Inferior parietal cortex (tissue), 1 donor: ENCODE measurements at regions not wholly inside any gene's neighbourhood (a gene's known extent, or its start where the extent isn't known, plus 50 kb on each side); places are given as distances from the start of the nearest gene placed in this dataset.
"Not testable (repeated sequence)": the region's sequence is repeated elsewhere in the genome, so short reads cannot be mapped to it uniquely, and the experiment has no call there.

Experiments used
- DNase-seq: peaks from one replicate; pipeline ENCODE4 v3.0.0-alpha.2; 2016; ENCODE audit errors: extremely low spot score

- DNase-seq = no peak
These were observed 151.4 kb upstream of the EEA1 start for GRCh38 chr12:93080452-93080851.

DNA sequence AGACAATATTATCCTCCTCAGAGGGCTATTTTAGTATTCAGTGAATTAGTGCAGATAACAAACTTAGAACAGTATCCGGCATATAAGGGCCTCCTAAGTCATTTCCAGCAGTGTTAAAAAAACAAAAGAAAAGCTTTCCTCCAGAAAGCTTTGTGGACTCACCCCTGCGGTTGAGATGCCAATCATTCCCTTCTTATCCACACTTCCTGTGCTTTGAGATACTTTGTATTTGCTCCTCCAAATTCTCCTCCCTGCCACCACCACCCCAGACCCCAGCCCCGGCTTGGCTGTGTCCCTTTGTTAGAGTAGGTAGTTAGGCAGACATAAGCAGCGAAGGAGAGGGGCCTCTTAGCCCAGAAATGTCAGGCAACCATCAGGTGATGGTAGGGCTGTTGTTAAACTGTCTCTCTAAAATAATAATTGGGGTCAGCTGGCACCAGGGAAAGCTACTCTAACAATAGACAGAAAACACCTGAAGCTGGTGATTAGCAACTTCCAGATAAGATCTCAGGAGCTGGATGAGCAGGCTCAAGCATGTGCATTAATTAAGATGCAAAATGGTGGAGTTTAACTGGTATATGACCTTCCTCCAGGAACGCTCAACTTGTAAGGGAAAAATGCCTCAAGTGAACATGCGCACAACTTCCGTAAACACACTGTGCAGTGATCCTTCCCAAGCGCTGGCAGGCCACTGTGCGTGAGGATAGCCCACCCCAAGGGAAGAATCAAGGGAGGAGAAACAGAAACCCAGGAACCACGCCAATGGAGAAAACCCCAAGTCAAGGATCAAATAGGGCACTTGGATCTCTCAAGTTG is 152.1 kb upstream of the EEA1 start:
- DNase-seq = no peak

GRCh38 chr12:93081810-93082165 is 152.7 kb upstream of the EEA1 start:
- no peak for DNase-seq

DNA sequence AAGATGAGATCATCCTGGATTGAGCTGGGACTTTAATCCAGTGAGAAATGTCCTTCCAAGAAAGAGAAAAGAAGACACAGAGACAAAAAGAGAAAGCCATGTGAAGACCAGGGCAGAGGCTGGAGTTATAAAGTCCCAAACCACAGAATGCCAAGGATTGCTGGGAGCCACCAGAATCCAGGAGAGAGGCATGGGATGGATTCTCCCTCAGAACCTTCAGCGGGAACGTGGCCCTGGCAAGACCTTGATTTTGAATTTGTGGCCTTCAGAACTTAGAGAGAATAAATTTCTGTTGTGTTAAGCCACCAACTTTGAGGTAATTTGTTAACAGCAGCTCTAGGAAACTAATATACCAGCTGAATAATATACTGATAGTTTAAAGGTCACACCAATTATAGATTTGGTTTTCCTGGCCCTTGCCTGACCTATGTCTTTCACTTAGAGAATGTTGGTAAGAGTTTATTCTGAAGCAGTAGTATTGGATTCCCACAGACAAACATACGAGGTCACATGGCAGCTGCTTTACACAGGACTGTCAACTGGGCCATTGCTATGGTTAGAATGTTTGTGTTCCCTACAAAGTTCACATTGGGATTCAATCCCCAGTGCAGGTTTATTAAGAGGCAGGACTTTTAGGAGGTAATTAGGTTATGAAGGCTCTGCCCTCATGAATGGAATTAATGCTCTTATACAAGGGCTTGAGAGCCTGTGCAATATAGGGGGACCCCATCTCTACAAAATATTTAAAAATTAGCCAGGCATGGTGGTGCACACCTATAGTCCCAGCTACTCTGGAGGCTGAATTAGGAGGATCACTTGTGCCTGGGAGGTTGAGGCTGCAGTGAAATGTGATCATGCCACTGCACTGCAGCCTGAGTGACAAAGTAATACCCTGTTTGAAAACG is 156.5 kb upstream of the EEA1 start:
- DNase-seq = no peak

DNA sequence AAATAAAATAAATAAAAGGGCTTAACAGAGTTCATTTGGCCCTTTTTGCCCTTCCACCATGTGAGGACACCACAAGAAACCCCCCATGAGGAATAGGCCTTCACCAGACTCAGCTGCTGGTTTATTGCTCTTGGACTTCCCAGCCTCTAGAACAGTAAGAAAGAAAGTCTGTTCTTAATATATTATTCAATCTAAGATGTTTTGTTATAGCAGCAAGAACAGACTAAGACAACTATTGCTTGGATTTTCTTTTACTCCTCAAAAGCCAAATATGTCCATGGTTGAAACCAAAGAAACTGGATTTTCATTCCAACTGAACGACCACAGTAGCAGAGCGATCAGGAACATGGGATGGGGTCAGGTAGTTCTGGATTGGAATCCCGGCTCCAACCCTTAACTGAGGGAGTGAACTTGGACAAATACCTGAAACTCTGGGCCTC is 157.2 kb upstream of the EEA1 start:
- no peak for DNase-seq

GRCh38 chr12:93087840-93088610 is 158.9 kb upstream of the EEA1 start:
- no peak for DNase-seq

DNA sequence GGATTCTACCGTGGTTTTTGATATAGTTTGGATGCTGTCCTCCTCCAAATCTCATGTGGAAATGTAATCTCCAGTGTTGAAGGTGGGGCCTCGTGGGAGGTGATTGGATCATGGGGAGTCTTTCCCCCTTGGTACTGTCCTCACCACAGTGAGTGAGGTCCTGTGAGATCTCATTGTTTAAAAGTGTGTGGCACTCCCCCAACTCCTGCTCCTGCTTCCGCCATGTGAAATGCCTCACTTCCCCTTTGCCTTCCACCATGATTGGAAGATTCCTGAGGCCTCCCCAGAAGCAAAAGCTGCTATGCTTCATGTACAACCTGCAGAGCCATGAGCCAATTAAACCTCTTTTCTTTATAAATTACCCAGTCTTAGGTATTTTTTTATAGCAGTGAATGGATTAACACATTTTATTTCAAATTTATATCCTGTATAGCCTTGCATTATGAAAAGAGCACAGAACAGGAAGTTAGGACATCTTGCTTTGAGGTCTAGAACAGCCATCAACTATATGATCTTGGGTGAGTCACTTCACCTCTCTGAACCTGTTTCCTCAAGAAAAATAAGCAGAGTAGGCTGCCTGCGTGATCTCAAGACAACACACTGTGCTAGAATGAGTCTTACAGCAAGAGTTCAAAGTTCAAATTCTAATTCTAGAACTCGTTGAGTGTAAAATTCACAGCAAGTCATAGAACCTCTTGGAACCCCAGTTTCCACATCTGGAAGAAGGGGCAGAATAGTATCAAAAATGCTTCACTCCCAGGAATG is 160.9 kb upstream of the EEA1 start:
- DNase-seq = no peak

- no peak for DNase-seq
These were observed 161.7 kb upstream of the EEA1 start for GRCh38 chr12:93090731-93091172.

GRCh38 chr12:93091886-93092648 is 163.0 kb upstream of the EEA1 start:
- no peak for DNase-seq

- DNase-seq = no peak
These were observed 163.5 kb upstream of the EEA1 start for GRCh38 chr12:93092649-93092945.

DNA sequence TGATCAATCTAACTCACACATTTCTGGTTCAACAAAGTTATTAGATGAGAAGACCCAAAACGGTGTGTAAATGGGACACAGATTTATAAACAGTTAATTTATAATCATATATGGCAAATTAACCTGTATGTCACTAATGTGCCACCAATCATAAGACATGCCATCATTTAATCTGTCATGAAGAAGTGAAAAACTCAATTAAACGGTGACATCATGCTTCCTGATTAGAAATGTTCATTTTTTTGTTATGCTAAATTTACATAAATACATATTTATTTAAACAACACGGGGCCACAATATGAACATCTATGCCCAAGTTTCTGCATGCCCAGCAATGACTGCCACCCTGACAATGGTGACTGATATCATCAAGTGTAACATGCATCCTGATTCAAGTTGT is 164.1 kb upstream of the EEA1 start:
- no peak for DNase-seq

DNA sequence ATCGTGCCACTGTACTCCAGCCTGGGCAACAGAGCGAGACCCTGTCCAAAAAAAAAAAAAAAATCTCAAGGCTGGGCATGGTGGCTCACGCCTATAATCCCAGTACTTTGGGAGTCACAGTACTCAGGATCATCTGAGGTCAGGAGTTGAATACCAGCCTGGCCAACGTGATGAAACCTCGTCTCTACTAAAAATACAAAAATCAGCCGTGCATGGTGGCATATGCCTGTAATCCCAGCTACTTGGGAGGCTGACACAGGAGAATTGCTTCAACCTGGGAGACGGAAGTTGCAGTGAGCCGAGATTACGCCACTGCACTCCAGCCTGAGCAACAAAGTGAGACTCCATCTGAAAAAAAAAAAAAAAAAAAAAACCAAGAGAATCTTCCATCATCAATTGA is 165.1 kb upstream of the EEA1 start:
- not testable (repeated sequence) for DNase-seq

DNA sequence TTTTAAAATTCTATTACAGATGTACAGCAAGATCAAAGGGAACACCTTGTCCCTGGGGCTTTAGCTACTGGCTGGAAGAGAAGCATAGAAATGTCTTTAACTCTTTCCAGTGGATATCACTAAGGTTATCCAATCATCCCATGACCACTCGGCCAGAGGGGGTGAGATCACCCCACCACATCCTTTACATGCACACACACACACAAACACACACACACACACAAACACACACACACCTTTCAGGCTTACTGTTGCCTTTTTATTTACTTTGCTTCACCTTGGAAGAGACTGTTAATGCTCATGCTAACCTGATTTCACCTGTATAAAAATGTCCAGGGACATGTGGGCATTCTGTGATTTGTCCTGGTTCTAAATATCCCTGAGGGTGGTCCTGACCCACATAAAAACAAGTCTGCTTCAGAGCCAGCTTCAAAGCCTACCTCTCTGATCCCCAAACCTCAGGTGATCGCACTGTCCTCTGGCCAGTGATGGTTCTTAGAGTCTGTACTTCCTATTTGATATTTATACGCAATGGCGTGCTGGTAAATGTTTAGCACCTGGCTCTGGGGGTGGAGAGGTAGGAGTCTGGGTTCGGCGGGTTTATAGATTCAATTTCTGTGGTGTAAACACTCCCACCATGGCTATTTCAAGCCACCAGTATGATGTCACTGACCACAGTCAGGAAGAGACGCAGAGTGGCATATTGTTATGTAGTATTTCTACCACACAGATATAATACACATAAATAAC is 166.1 kb upstream of the EEA1 start:
- DNase-seq = no peak

DNA sequence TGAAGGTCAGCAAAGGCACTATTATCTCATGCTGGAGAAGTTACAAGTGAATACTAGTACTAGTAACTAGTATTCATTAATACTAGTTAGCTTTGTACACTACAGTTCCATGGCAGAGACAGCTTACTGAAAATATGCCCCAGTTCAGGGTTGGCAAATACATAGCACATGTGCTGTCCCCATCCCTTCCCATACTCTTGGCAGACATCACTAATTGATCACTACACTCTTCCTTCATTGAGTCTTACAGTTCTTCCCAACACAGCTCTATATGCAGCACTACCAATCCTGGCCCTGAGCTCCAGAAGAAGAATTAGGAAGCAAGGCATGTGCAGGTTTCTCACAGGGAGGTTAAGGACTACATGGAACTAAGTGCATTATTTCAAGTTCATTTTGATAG is 168.3 kb upstream of the EEA1 start:
- no peak for DNase-seq

GRCh38 chr12:93098077-93098476 is 169.0 kb upstream of the EEA1 start:
- DNase-seq = peak; percentile 58

DNA sequence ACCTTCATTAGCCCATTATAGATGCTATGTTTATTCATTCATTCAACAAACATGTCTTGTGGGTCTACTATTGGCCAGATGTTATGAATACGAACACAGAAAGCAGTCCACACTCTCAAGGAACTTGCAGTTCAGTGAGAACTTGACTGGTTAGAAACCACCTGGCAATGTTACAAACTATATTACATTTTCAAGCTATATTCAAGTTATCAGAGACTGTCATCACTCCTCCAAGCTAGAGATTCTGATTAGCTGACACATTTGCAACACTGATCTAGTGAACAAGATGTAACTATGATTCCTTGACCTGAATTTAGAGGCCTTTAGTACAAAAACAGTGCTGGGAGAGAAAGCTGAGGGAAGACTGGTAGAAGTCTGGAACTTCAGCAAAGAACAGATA is 170.7 kb upstream of the EEA1 start:
- no peak for DNase-seq

DNA sequence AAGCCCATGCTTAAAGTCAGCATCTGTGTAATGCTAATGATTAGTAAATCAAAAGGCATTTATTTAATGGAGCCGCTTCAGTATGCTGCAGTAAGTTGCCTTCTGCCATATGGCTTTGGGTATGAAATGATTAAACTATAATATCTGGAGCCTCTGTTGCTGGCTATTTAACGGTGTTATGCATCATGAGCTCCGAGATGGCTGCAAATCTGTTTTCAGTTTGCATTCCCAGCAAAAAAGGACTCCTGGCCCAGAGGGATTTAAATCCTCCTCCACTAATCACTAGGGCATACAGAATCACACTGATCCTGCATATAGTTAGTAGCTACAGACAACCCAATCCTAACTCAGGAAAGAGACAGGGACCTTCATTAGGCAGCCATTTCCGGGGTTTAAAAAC is 171.5 kb upstream of the EEA1 start:
- DNase-seq = no peak

DNA sequence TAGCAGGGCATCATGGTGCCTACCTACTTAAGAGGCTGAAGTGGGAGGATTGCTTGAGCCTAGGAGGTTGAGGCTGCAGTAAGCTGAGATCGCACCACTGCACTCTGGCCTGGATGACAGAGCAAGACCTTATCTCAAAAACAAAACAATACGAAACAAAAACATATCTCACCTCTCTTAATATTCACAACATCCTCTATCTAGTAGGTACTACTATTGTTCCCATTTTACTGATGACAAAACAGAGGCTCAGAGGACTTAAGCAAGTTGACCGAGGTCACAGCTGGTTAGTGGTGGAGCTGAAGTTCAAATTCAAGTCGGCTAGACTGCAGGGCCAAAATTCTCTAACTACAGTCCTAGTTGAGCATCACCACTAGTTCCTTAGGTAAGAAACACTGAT is 172.3 kb upstream of the EEA1 start:
- DNase-seq = no peak

- DNase-seq = no peak
These were observed 173.2 kb upstream of the EEA1 start for GRCh38 chr12:93102312-93102711.

DNA sequence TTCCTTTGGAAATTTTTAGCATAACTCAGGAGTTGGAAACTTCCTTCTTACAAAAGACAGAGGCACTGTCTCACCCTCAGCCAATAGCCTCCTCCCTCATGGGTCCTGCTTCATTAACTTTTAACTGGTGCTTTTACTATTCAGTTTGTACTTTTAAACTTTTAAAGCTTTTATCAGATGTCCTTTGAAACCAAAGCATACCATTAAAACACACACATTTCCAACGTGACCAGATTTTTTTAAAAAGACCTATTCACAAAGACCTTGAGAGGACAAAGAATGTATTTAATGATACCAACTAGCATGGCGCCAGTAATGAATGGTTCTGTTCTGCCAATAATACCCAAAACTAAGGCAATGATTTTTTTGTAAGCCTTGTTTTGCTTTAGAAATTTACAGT is 173.6 kb upstream of the EEA1 start:
- DNase-seq = no peak
